ENCODE measurements at regions not wholly inside any gene's neighbourhood (a gene's known extent, or its start where the extent isn't known, plus 50 kb on each side); places are given as distances from the start of the nearest gene placed in this dataset.

DNA sequence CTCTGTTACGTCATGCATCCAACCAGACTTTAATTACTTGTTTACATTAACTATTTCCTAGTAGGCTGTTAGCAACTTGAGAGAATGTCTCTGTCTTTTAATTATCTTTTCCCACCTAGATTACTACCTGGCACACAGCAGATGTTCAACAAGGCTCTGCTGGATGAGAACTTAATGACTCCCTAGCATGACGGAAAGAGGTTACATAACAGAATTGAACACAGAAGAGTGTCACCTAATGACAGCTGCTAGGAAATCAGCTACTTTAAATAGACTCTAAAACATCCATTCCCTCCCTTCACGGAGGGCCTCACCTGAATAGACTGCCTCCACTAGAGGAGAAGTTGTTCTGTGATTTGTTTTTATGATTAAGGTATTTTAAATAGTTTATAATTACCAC, 110.8 kb downstream of the TEX29 start:
- Histone ChIP-seq H4K5ac (ENCODE audit: insufficient read length, low read depth, low read length) (no peak overlapping the region), H3K23me2 (ENCODE audit: insufficient read length, low read depth, low read length, poor library complexity, severe bottlenecking) (no peaks in the 10 kb centered on the region), H4K8ac (replicated peaks; ENCODE audit: insufficient read length, low read depth, low read length) (no peak overlapping the region), H3K4me2 (ENCODE audit: insufficient read depth, insufficient read length, low read length) (no peak overlapping the region), H2BK120ac (ENCODE audit: low read depth, low read length, poor library complexity, severe bottlenecking) (no peak overlapping the region), H3K23ac (ENCODE audit: insufficient read length, low read depth, low read length) (no peak overlapping the region), H3K4me1 (ENCODE audit: insufficient read depth, low read length) (no peaks in the 10 kb centered on the region), H4K20me1 (ENCODE audit: control insufficient read depth, insufficient read depth, insufficient read length) (no peaks in the 10 kb centered on the region), H3K9ac (ENCODE audit: extremely low read depth, insufficient read length, low read length) (no peak overlapping the region), H2BK5ac (ENCODE audit: insufficient read length, low read length) (no peak overlapping the region), H3K79me1 (ENCODE audit: insufficient read depth, low read depth, low read length, poor library complexity, severe bottlenecking) (no peaks in the 10 kb centered on the region), H3K4ac (ENCODE audit: low read depth, low read length) (no peak overlapping the region), H3T11ph (ENCODE audit: low read length) (no peak overlapping the region), H2BK20ac (ENCODE audit: low read depth, low read length, poor library complexity, severe bottlenecking) (no peak overlapping the region), H3K14ac (ENCODE audit: insufficient read depth, low read length) (no peak overlapping the region), H2BK15ac (ENCODE audit: low read depth, low read length) (no peak overlapping the region), H3K9me3 (ENCODE audit: control insufficient read depth, low read depth, low read length) (no peaks in the 10 kb centered on the region), H2AFZ (ENCODE audit: low read length) (no peak overlapping the region), H3K27ac (ENCODE audit: insufficient read length, low read depth, low read length) (no peak overlapping the region), H3K56ac (ENCODE audit: insufficient read length, low read depth, low read length) (no peak overlapping the region), H2BK12ac (ENCODE audit: insufficient read length, low read depth, low read length) (no peak overlapping the region), H3K79me2 (ENCODE audit: insufficient read depth, low read length) (no peaks in the 10 kb centered on the region), H2AK5ac (ENCODE audit: insufficient read length, low read length) (no peak overlapping the region), H4K91ac (ENCODE audit: insufficient read length, low read depth, low read length) (no peak overlapping the region), H3K27me3 (ENCODE audit: insufficient read depth, low read length) (no peaks in the 10 kb centered on the region), H3K18ac (ENCODE audit: insufficient read length, low read depth, low read length) (no peak overlapping the region)
- H3K27ac Mint-ChIP-seq = no peak overlapping the region
- no peaks in the 10 kb centered on the region for H3K36me3 Mint-ChIP-seq (ENCODE audit: insufficient read depth in 1 of 3, low read depth in 3 of 3)
- no peaks in the 10 kb centered on the region for H3K4me1 Mint-ChIP-seq
- H3K27me3 Mint-ChIP-seq (ENCODE audit: low read depth) = peaks cover 34% of the 10 kb centered on the region
- H3K9me3 Mint-ChIP-seq = peaks cover 2 to 3% of the 10 kb centered on the region in 2 experiments; a peak in 2 of 5 replicates
- H3K4me3 Mint-ChIP-seq = no peak overlapping the region
- no peak for TF ChIP-seq CTCF (conservative IDR thresholded peaks at IDR 0.05)
- no peak for DNase-seq
- WGBS (ENCODE audit: extremely low coverage, insufficient read length, low lambda C conversion rate) = no CpG with 5 or more reads among the region's 3 CpGs
